Uterus (tissue), 2 donors: ENCODE measurements at regions not wholly inside any gene's neighbourhood (a gene's known extent, or its start where the extent isn't known, plus 50 kb on each side); places are given as distances from the start of the nearest gene placed in this dataset.

ENCODE experiments used
- POLR2A ChIP-seq, 2 donors: fragments of 450-650 bp; IDR thresholded peaks; one replicate each; pipeline ENCODE4 v1.6.1; 2016; ENCODE audit warnings: antibody characterized with exemption in 2 of 2, mild to moderate bottlenecking in 1 of 2, moderate library complexity in 1 of 2
- TF ChIP-seq, protein P1 (sequence below), 4 experiments: fragments of 200-600 bp in 2 of 4; fragments of 450-650 bp in 2 of 4; sonication (generic) in 2 of 4; IDR thresholded peaks; one replicate each; pipeline ENCODE4 v1.5.1; 2016 to 2019; ENCODE audit warnings: antibody characterized with exemption in 4 of 4, mild to moderate bottlenecking in 2 of 4, moderate library complexity in 1 of 4

DNA sequence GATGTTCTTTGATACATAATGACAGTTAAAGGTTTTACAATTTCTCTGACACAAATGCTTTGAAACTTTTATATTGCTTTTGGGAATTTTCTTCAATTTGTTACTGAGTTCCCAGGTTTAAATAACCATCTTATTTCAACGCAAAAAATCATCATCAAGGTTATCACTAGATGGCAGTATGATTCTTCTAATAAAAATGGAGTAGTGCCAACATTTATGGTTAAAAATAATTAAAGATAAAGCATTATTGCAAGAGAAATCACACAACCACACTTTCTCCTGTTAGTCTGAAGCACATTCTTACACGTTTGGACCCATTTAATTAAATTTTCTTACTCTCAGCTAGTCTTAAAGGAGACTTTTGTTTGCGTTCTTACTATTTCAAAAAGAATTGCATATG is 611.3 kb upstream of the CPXCR1 start:
- TF ChIP-seq, protein P1, sequence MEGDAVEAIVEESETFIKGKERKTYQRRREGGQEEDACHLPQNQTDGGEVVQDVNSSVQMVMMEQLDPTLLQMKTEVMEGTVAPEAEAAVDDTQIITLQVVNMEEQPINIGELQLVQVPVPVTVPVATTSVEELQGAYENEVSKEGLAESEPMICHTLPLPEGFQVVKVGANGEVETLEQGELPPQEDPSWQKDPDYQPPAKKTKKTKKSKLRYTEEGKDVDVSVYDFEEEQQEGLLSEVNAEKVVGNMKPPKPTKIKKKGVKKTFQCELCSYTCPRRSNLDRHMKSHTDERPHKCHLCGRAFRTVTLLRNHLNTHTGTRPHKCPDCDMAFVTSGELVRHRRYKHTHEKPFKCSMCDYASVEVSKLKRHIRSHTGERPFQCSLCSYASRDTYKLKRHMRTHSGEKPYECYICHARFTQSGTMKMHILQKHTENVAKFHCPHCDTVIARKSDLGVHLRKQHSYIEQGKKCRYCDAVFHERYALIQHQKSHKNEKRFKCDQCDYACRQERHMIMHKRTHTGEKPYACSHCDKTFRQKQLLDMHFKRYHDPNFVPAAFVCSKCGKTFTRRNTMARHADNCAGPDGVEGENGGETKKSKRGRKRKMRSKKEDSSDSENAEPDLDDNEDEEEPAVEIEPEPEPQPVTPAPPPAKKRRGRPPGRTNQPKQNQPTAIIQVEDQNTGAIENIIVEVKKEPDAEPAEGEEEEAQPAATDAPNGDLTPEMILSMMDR (IDR thresholded peaks at IDR 0.05): no peak
- no peak for TF ChIP-seq POLR2A (IDR thresholded peaks at IDR 0.05)
